Activated CD8-positive, alpha-beta memory T cell treated with anti-CD3 and anti-CD28 coated beads for 48 hours (primary cell): ENCODE measurements at regions not wholly inside any gene's neighbourhood (a gene's known extent, or its start where the extent isn't known, plus 50 kb on each side); places are given as distances from the start of the nearest gene placed in this dataset.

Source experiments
- DNase-seq, 3 experiments: peaks; one replicate each; pipeline ENCODE4 v3.0.0-alpha.2; 2020; ENCODE audit warnings: low read depth in 2 of 3, low spot score in 2 of 3

DNA sequence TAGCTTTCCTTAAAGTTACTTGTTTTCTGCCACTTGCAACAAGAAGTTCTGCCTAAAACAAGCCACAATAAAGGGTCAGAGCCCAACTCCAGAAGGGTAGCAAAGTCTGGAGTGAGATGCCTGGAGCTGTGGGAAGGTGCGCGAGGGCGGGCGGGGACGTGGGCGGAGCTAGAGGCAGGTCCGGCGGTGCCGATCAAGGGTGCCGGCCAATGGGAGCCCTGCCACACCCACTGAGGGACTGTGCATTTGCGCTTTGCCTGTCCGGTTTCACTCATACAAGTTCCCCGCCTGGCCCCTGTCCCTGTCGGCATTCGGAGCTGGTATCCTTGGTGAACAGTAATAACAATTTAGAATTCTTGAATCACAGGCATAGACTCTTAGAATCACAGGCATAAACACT, 732.4 kb downstream of the MATN1 start:
- DNase-seq: no peak

DNA sequence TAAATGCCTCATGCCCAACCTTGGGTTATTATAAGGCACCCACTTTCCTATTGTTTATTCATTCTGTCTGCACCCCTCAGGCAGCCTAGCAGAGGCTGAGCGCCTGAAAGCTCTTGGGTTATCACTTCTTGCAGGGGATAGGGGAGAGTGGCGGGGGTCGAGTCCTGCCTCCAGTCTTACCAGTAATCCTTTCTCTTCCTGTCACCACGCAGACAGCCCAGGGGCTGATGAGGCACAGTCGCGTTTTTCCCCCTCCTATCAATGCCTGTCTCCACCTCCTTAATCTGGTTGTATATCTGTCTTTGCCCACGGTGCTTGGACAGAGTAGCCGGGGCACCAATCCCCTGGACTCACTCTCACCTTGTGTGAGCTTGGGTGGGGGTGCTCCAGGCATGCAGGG, 733.1 kb downstream of the MATN1 start:
- DNase-seq: no peak

DNA sequence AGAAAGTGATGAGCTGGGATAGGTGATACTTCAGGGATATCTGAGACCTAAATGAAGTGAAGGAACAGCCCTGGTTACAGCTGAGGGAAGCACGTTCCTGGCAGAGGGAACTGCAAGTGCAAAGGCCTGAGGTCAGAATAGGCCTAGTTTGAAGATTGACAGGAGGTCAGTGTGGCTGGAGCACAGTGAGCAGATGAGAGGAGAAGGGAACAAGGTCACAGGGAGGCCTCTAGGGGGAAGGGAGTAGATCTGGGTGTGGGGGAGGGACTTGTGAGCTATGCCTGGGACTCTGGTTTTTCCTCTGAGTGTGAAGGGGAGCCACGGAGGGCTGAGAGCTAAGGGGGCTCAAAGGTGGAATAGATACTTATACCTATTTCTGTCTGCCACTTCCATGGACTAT, 736.4 kb downstream of the MATN1 start:
- no peak for DNase-seq

DNA sequence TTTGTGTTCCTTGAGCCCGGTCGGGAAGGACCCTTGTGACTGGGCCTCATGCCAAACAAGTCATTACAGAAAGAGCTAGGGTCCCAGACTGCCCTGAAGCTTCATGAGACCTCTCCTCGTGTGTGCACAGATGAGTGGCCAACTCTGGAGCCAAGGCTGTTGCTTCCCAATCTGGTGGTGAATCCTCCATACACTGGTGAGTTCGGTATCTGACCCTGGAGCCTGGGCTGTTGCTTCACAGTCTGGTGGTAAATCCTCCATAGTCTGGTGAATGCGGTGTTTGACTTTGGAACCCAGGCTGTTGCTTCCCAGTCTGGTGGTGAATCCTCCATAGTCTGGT, 737.8 kb downstream of the MATN1 start:
- DNase-seq: no peak

DNA sequence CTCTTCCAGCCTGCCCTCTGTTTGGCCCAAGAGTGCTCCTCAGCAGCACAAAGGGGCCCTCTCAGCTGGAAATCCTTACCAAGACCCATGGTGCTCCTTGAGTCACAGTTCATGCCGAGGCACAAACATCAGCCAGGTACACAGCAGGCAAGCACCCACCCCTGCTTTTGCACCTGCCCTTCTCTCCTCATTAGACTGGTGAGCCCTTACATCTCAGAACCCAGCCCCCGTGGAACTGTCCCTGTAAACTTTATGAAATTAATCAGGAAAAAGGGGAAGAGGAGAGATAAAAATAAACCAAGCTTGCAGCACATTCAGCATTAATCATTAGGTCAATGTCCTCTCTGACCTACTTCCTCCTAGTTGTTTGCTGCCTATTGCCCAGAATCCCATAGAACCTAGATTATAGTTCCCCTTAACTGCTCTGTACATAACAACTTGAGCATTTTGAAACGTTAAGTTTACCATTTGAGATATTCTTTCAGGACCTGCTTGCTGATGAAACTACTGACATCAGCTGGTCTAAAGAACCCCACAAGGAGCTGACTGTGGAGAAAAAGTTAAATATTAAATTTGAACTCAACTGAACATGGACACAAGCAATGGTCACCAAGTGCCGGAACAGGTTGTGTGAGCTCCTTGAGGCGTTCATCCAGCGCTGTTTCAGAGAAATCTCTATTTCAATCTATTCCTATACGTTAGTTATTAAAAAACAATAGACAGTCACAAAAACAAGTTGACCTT, 738.4 kb downstream of the MATN1 start:
- no peak for DNase-seq

DNA sequence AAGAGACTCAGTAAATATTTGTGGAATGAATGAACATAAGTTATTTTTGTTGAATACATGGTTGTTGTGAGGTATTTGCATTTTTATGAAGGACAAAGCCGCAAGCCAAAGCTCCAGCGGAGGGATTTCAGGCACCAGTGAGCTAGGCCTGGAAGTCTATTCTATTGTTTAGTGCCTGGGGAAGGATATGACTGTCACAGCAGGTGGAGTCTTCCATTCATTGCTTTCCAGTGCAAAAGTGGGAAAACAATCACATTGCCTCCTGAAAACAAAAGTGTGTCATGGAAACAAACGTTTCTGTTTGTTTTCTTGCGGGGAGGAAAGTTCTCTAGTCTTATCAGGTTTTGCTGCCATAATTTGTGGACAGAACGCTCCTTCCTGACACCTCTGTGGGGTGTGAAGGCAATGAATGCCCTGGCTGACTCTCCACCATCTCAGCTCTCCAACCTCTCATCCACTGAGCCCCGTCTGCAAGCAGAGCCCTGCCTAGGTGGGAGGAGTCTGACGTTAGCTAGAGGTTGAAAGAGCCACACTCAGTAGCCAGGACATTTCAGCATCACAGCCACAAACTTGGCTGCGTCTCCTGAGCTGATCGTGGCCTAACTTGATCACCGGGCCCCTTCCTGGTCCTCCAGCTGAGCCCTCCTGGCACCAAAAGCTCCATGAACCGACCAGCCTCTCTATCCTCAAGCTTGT, 739.1 kb downstream of the MATN1 start:
- DNase-seq: no peak

DNA sequence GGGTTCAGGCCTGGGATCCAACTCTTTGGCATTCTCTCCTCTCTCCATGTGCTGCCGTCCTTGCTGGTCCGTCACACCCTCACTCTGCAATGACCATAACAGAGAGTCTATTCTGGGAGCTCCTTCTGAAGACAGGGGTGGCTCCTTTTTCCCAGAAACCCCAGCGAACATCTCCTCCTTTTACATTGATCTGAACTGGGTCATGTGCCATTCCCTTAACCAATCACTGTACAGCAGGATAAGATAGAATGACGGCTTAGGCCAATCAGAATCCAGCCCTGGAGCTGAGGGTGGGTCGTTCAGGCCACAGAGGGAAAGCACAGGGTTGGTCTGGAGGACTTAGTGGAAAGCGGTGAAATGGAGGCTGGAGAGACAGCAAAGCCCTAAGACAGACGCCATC, 740.1 kb downstream of the MATN1 start:
- no peak for DNase-seq

DNA sequence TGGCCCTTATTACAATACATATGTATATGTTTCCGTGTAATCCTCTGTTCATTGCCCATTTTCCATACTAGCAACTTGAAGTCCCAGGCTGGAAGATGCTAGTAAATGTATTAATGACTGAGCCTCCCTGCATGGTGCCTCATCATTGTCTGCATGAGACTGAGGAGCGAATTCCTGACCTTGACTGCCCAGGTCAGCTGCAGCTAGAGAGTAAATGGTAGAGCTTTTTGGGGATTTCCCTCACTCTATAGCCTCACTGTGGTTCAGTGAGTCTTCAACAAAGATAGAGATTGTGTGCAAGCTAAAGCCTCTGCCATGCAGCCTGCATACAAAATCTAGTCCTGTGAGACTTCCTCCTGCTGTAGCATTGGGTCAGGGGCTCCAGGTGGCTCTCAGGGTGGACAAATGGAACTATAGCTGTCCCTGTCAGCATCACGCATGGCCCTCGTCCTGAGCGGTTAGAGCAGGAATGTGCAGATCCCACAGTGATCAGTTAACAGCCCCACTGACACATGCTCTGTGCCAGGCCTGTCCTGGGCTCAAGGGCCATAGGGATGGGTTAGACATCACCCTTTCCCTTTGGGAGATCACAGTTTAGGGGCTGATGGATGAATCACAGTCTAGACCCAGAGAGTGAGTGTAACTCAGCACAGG, 741.7 kb downstream of the MATN1 start:
- no peak for DNase-seq

DNA sequence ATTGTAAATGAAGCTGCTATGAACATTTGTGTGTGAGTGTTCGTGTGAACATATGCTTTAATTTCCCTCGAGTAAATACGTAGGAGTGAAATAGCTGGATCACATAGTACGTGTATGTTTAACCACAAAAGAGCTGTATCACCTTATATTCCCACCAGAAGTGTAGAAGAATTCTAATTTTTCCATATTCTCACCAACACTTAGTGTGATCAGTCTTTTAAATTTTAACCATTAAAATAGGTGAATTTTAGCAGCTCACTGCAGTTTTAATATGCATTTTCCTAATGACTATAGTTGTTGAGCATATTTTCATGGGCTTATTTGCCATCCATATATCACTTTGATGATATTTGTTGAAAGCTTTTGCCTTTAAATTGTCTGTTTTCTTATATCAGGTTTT, 741.2 kb downstream of the PTPRU start:
- DNase-seq: no peak

DNA sequence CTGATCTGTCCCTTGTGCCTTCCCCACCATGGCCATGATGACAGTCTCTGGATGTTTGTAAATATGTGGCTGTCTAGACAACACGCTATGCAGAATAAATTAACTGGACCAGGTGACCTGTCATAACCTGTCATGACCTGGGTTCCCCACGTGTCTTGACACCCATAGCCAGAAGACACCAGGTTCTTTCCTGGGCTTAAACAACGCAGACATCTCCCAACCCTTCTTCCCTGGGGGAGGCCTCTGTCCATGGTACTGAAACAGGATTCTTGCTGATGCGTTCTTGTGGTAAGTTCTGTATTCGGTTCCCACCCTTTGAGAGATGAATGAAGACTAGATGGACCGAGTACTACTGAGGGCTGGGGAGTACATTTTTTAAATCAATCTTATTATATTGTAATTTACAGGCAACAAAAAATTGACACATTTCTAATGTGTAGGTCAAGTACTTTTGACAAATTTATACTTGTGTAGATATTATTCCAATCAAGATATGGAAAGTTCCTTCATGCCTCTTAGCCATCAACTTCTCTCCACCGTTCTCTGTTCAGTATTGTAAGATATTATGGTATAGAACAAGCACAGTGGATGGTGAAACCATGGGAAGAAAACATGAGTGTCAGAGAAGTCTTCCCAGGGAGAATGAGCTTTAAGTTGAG, 738.8 kb downstream of the PTPRU start:
- DNase-seq: no peak

DNA sequence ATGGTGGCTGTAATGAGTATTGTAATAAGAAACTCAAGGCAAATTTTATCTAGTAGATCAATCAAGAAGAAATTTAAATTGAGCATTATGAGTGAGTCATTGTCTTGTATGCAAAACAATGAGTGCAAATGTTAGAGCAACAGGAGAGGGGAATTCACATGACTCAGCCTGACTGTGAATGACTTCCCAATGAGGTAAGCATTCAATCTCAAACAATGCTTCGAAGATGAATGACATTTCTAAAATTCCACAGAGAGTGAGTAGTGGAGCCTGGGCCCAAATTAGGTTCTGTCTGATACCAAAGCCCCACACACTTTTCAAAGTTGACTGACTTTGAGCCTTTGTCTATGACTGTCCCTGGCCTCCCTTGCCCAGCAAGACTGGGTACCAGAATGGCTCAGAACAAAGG, 738.0 kb downstream of the PTPRU start:
- DNase-seq: no peak

DNA sequence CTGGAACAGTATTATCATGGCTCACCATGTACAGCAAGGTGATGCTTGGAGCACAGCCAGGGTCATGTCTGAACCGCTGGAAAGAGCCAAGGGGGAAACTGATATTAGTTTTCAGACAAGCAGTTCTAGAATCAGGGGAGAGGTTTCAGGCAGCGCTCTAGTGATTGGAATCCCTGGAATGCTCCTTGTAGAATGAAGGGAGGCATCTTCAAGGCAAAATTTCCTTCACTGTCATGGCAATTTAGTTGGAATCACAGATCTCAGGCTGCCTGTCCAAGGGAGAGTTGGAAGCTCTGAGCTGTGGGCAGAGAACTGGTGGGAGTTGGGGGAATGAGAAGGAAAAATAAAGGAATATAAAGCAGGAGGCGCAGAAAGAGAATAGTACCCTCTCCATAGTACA, 737.1 kb downstream of the PTPRU start:
- no peak for DNase-seq

DNA sequence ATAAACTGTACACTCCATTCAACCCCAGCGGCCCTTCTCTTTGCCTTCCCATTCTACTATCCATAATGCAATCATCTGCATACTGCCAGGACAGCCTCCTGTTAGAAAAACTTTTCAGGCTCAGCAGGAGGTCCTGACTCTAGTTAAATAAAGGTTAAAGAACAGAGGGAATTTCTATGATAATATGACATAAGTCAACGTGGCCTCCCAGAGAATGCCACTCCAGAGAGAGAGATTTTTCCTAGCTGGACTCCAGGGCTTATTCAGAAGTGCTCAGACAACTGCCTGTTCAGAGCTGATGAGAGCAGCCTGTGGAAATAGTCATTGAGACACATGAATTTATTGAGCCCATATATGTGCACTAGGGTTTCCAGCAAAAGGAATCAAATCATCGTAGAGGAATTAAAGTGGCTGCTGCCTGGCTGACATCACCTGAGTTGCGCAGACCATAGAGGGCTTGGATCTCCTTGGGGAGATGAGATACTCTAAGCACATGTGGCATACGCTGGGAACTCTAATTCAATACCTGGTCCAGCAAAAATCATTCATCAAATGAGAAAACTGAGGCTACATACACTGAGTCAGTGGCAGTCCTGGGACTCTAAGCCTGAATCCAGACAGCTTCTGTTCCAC, 736.2 kb downstream of the PTPRU start:
- no peak for DNase-seq

DNA sequence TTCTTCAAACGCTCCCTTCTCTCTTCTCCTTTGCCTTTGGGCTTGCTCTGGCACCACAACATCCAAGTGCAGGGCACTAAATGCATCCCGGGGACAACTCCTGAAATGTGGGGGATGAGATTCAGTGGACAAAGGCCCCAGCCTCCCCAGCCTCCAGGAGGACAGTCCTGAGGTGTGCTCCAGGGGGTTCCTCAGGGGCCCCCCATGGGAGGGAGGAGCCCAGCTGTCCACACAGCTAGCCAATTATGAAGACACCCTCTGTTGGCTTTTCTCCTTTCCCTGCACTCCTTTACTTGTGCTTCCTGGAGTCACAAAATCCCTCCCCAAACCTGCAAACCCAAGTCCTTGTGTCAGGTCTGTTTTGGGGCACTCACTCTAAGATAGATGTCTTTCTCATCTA, 735.4 kb downstream of the PTPRU start:
- DNase-seq: no peak

DNA sequence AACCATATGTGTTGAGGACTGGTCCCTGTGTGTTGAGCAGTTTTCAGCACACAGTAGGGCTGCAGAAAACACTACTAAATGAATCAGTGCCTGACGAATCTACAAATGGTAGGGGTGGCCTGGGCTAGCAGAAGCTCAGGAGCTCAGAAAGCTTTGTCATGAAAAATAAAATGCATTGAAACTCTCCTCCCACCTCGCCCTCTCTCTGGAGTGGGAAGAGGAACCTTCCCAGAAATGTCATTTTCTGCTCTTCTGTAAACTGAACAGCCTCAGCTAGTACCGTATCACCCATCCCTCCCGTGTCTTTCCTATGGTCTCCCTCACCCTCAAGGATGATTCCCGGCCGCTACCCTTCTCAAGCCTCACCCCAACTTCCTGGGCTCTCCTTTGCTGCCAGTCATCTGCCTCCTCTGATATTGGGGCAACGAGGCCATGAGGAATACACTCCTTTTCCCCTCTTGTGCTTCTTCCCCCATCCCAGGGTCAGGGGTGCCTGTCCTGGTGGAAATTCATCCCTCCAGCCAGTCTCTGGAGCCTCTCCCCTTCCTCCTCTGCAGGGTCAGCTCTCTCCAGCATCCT, 734.5 kb downstream of the PTPRU start:
- no peak for DNase-seq

DNA sequence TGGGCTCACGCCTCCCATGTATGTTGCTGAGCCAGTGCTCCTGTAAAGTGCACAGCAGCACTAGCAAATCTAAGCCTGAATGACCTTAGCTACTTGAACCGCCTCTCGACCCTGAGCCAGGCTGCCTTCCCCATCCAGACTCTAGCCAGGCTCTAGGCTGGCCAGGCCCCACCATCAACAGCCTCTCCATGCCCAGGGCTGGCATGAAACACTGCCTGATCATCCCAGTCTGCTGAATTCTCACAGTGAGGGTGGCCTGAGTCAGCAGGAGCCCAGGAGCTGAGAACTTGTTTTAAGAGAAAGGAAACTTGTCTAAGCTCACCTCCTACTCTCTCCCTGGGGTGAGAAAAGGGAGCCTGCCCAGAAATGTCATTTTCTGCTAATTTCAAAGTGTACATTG, 733.3 kb downstream of the PTPRU start:
- no peak for DNase-seq

DNA sequence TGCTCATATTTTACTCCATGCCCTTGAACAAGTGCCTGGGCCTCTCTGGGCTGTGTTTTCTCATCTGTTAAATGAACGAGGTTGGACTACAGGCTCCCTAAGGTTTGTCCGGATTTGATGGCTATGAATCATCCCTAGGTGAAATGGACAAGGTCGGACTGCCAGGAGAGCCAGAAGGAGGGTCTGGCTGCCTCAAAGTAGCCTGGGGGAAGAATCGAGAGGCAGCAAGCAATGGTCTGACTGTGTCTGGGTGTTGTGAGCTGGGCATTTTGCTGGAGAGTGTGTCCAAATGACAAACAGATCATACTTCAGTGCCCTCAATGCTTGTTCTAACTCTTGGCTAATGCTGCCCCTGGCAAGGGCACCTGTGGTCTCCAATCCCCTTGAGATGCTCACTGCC, 730.9 kb downstream of the PTPRU start:
- DNase-seq: no peak

DNA sequence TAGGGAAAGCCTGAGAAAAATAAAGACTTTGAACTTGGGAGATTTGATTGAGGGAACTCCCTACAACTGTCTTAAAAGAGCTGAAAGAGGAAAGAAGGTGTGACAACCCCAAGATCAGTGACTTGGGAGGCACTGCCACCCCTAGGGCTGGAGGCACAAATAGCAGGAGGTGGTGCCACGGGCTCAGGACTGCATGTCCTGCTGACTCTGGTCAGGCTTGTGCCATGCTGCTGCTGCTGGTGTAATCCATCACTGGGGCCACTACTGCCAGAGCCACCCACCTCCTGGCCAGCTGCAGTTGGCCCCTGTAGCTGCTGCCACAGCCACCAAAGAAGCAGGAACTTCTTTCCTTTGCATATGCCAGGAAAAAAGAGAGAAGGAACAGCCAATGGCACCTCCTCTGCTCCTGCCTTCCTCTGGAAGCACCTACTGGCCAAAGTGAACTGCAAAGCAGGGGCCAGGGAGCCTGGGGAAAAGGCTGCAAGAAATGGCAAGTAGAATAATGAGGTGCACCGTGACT, 730.3 kb downstream of the PTPRU start:
- no peak for DNase-seq

DNA sequence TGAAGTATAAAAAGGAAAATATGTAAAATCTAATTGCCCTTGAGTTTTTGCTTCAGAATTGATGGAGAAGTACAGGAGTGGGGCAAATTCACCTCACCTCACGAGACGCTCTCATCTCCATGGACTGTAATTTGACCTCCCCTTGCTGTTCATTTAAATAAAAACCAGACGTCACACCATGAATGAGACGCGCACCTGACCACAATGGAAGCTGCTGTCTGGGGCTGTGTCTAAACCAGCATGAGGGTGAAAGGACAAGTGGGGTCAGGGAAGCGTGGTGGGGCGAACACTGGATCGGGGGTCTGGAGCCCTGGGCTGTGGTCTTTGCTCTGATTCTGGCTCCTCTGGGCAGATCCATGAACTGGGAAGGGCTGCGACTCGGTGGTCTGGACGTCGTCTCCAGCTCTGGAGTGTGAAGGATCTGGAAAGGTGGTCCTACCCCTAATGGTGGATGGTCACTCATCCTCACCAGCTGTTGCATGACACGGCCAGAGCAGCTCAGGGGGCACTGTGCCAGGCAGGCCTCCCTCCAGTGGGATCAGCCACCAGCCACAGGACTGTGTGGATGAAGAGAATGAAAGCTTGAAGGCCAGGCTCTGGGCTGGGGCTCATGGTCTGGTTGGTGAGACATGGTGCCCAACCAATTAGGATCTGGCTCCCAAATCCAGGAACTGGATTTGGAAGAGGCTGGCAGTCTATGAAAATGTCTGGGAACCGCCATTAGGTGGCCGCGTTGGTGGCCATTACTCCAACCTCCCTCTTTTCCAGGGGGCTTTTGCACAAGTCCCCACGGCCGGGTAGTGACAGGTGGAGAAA, 728.6 kb downstream of the PTPRU start:
- DNase-seq: no peak

DNA sequence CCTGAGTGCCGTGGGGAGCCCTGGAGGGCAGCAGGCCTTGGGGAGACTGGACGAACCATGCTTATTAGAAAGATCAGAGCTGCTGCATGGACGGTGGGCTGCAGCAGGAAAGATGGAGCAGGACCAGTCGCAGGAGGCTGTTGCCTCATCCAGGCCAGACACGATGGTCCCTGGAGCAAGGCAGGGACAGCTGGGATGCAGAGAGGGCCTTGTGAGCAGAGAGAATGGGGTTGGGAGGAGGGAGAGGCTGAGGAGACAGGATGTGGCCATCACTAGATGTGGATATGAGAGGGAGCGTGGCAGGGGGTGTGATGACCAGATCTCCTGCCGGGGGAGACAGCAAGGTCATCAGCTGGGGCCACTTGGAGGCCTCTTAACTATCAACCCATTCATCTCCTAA, 727.6 kb downstream of the PTPRU start:
- DNase-seq: no peak
